ENCODE measurements at regions not wholly inside any gene's neighbourhood (a gene's known extent, or its start where the extent isn't known, plus 50 kb on each side); places are given as distances from the start of the nearest gene placed in this dataset.

DNA sequence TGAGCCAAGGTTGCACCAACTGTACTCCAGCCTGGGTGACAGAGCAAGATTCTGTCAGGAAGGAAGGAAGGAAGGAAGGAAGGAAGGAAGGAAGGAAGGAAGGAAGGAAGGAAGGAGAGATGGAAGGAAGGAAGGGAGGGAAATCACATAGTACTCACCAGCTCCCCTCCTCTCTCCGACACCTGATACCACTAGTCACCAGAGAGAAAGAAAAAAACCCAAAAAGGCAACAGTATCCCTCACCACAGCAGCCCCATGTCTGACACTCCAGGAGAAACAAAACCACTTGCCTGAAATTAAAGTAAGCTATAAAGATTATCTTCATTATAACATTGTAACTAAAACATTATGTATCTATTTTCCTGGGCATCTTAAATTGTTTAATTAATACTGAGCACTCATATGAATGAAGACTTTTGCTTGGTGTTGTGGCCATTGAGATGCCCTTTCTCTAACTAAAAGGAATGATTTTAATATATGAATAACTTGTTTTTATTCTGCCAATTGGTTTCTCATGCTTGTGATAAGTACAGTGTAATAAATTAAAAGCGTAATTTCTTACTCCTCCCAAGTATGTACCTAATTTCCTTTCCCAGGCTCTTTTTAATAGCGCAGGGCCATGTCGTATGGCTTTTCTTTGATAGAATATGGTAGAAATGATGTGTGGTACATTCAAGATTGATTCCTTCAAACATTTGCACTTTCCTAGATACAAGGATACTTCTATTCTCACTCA is 390.0 kb downstream of the MMUT start:
- no peak overlapping the region for H2BK12ac ChIP-seq (ENCODE audit: insufficient read length, low read depth, low read length)
- peak overlapping the region in 2 of 3 experiments; percentile 18 to 75; a peak in 2 of 7 replicates for H3K27ac Mint-ChIP-seq
- no peak overlapping the region for H3K4me3 Mint-ChIP-seq
- no peak overlapping the region for H3K56ac ChIP-seq (ENCODE audit: insufficient read length, low read depth, low read length)
- no peaks in the 10 kb centered on the region for H3K9me3 ChIP-seq (ENCODE audit: control insufficient read depth, low read depth, low read length)
- H3K23me2 ChIP-seq (ENCODE audit: insufficient read length, low read depth, low read length, poor library complexity, severe bottlenecking) = no peaks in the 10 kb centered on the region
- no peaks in the 10 kb centered on the region for H3K27me3 Mint-ChIP-seq (ENCODE audit: low read depth)
- H4K5ac ChIP-seq (ENCODE audit: insufficient read length, low read depth, low read length) = no peak overlapping the region
- TF ChIP-seq, protein P1, sequence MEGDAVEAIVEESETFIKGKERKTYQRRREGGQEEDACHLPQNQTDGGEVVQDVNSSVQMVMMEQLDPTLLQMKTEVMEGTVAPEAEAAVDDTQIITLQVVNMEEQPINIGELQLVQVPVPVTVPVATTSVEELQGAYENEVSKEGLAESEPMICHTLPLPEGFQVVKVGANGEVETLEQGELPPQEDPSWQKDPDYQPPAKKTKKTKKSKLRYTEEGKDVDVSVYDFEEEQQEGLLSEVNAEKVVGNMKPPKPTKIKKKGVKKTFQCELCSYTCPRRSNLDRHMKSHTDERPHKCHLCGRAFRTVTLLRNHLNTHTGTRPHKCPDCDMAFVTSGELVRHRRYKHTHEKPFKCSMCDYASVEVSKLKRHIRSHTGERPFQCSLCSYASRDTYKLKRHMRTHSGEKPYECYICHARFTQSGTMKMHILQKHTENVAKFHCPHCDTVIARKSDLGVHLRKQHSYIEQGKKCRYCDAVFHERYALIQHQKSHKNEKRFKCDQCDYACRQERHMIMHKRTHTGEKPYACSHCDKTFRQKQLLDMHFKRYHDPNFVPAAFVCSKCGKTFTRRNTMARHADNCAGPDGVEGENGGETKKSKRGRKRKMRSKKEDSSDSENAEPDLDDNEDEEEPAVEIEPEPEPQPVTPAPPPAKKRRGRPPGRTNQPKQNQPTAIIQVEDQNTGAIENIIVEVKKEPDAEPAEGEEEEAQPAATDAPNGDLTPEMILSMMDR (conservative IDR thresholded peaks at IDR 0.05) = no peak
- no peak overlapping the region for H4K8ac ChIP-seq (replicated peaks; ENCODE audit: insufficient read length, low read depth, low read length)
- no peaks in the 10 kb centered on the region for H3K27me3 ChIP-seq (ENCODE audit: insufficient read depth, low read length)
- no peaks in the 10 kb centered on the region for H3K4me1 ChIP-seq (ENCODE audit: insufficient read depth, low read length)
- no peak overlapping the region for H3K14ac ChIP-seq (ENCODE audit: insufficient read depth, low read length)
- H3K9ac ChIP-seq (ENCODE audit: extremely low read depth, insufficient read length, low read length) = no peak overlapping the region
- no peak overlapping the region for H3K4ac ChIP-seq (ENCODE audit: low read depth, low read length)
- no peak overlapping the region for H2BK15ac ChIP-seq (ENCODE audit: low read depth, low read length)
- H2AFZ ChIP-seq (ENCODE audit: low read length) = no peak overlapping the region
- no peak for DNase-seq
- no peak overlapping the region for H3T11ph ChIP-seq (ENCODE audit: low read length)
- no peaks in the 10 kb centered on the region for H4K20me1 ChIP-seq (ENCODE audit: control insufficient read depth, insufficient read depth, insufficient read length)
- H3K79me1 ChIP-seq (ENCODE audit: insufficient read depth, low read depth, low read length, poor library complexity, severe bottlenecking) = no peaks in the 10 kb centered on the region
- H3K18ac ChIP-seq (ENCODE audit: insufficient read length, low read depth, low read length) = no peak overlapping the region
- peaks cover 0 to 3% of the 10 kb centered on the region in 2 experiments; a peak in 1 of 5 replicates for H3K9me3 Mint-ChIP-seq
- H4K91ac ChIP-seq (ENCODE audit: insufficient read length, low read depth, low read length) = no peak overlapping the region
- peaks cover 0 to 3% of the 10 kb centered on the region in 2 experiments; a peak in 1 of 4 replicates for H3K4me1 Mint-ChIP-seq
- H2BK5ac ChIP-seq (ENCODE audit: insufficient read length, low read length) = no peak overlapping the region
- H2BK20ac ChIP-seq (ENCODE audit: low read depth, low read length, poor library complexity, severe bottlenecking) = no peak overlapping the region
- no peaks in the 10 kb centered on the region for H3K79me2 ChIP-seq (ENCODE audit: insufficient read depth, low read length)
- no peak overlapping the region for H3K23ac ChIP-seq (ENCODE audit: insufficient read length, low read depth, low read length)
- WGBS (ENCODE audit: extremely low coverage, insufficient read length, low lambda C conversion rate) = no CpG with 5 or more reads among the region's 4 CpGs
- no peak overlapping the region for H2BK120ac ChIP-seq (ENCODE audit: low read depth, low read length, poor library complexity, severe bottlenecking)
- H3K36me3 Mint-ChIP-seq (ENCODE audit: insufficient read depth in 1 of 3, low read depth in 3 of 3) = peaks cover 0 to 4% (median 0%) of the 10 kb centered on the region in 3 experiments; a peak in 1 of 7 replicates
- no peak overlapping the region for H2AK5ac ChIP-seq (ENCODE audit: insufficient read length, low read length)
- no peak overlapping the region for H3K4me2 ChIP-seq (ENCODE audit: insufficient read depth, insufficient read length, low read length)
- no peak overlapping the region for H3K27ac ChIP-seq (ENCODE audit: insufficient read length, low read depth, low read length)

Data from H9 (cell line).